Fibroblast of villous mesenchyme (primary cell): ENCODE measurements at regions not wholly inside any gene's neighbourhood (a gene's known extent, or its start where the extent isn't known, plus 50 kb on each side); places are given as distances from the start of the nearest gene placed in this dataset.

Source experiments
- DNase-seq: peaks from one replicate; pipeline ENCODE4 v3.0.0-alpha.2; 2010; ENCODE audit warnings: low read depth
- H3K4me3 ChIP-seq: 2 replicates; pipeline ENCODE4 v1.5.1; 2011; ENCODE audit warnings: low read depth, mild to moderate bottlenecking, low read length
- TF ChIP-seq, protein P1 (sequence below): IDR thresholded peaks from 2 replicates; pipeline ENCODE4 v1.5.1; 2012; ENCODE audit warnings: low read depth, mild to moderate bottlenecking, low read length; ENCODE audit not compliant: insufficient read depth

DNA sequence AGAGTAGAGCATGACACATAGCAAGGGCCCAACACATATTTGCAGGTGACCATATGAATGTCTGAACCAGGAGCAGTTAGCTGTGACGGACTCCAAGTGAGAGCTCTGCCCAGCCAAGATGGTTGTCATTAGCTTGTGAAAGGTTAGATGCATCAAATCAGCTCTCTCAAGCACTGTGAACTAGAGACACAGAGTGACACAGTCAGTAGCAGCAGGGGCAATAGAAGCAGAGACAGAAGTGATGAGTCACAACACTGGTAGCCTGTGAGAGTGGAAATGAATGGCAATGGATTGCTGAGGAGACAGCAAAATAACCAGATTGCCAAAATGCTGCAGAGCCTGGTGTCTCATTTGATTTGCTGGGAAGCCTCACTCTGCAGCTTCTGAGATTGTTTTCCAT lies 558.9 kb downstream of the PKHD1 start:
- DNase-seq, result no peak
- no peak overlapping the region for H3K4me3 ChIP-seq
- TF ChIP-seq, protein P1, sequence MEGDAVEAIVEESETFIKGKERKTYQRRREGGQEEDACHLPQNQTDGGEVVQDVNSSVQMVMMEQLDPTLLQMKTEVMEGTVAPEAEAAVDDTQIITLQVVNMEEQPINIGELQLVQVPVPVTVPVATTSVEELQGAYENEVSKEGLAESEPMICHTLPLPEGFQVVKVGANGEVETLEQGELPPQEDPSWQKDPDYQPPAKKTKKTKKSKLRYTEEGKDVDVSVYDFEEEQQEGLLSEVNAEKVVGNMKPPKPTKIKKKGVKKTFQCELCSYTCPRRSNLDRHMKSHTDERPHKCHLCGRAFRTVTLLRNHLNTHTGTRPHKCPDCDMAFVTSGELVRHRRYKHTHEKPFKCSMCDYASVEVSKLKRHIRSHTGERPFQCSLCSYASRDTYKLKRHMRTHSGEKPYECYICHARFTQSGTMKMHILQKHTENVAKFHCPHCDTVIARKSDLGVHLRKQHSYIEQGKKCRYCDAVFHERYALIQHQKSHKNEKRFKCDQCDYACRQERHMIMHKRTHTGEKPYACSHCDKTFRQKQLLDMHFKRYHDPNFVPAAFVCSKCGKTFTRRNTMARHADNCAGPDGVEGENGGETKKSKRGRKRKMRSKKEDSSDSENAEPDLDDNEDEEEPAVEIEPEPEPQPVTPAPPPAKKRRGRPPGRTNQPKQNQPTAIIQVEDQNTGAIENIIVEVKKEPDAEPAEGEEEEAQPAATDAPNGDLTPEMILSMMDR, result no peak

GRCh38 chr6:51529240-51529639 lies 558.2 kb downstream of the PKHD1 start:
- no peak overlapping the region for H3K4me3 ChIP-seq
- no peak for DNase-seq
- TF ChIP-seq, protein P1, result no peak

DNA sequence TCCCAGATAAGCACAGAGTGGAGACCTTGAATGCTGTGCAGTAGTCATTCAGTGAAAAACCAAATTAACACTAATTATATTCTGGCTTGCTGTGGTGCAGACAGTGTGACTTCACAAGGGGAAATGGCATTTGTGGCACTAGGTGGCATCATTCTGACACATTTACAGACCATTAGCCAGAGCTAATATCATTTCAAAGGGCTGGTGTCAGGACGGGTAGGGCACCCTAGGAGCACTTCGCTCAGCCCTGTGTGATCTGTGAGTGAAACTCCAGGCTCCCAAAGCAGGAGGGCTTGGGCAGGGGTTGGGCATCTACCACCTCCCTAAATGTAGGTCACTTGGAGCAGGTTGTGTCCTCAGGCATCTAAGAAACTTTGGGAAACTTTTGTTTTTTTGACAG lies 555.8 kb downstream of the PKHD1 start:
- DNase-seq, result no peak
- TF ChIP-seq, protein P1, result no peak
- H3K4me3 ChIP-seq, result no peak overlapping the region

DNA sequence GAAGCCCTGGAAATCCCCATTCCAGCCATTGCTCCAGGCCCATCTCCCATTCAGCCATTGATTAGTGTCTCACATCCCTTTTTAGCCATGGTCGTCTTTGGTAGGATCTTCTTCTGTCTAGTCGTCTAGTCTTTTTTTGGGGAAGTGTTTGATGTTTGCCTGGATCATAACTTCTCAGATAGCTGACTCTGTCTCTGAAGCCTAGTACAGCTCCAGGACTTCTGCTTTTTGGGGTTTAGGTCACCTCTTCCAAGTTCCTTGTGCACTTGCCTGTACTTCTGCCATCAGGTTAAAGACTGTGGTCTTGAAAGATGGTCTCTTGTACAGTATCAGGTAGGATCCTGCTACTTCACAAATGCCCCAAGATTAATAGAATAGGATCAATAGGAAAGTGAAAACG lies 553.5 kb downstream of the PKHD1 start:
- TF ChIP-seq, protein P1, result no peak
- no peak overlapping the region for H3K4me3 ChIP-seq
- no peak for DNase-seq

- no peak overlapping the region for H3K4me3 ChIP-seq
- TF ChIP-seq, protein P1, result no peak
- no peak for DNase-seq
Observed at GRCh38 chr6:51535327-51535726, 552.1 kb downstream of the PKHD1 start.

DNA sequence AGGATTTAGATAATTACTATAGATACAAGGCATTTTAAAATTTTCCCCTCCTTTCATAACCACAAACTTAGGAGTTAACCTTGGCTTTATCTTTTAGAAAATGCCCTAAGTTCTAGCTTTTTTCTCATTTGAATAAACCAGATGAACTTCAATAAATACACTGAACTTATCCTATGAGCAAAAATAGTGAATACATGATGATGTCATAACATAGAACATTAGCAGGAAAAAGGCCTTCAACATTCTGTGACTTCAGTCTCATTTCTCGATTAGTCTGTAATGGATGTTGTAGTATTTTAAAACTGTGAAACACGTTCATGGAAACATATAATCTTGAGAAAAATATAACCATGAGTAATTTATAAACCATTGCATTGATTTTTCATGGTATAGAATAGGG lies 550.7 kb downstream of the PKHD1 start:
- TF ChIP-seq, protein P1, result no peak
- no peak for DNase-seq
- no peak overlapping the region for H3K4me3 ChIP-seq

- DNase-seq, result no peak
- H3K4me3 ChIP-seq, result no peak overlapping the region
- TF ChIP-seq, protein P1, result no peak
Observed at GRCh38 chr6:51541847-51542246, 545.6 kb downstream of the PKHD1 start.
